IMR-90 (cell line): ENCODE measurements at regions not wholly inside any gene's neighbourhood (a gene's known extent, or its start where the extent isn't known, plus 50 kb on each side); places are given as distances from the start of the nearest gene placed in this dataset.

Source experiments
- BHLHE40 ChIP-seq: fragments of 150-350 bp; IDR thresholded peaks from 2 replicates; pipeline ENCODE4 v1.6.1; 2016; ENCODE audit warnings: mild to moderate bottlenecking, low read depth, low read length
- CTCF ChIP-seq: conservative IDR thresholded peaks from 2 replicates; pipeline ENCODE4 v1.5.1; 2012; ENCODE audit warnings: mild to moderate bottlenecking, low read depth, low read length, improper control_type of control experiment
- MXI1 ChIP-seq: IDR thresholded peaks from 2 replicates; pipeline ENCODE4 v1.6.1; 2012; ENCODE audit warnings: low read depth, mild to moderate bottlenecking, low read length, moderate library complexity, borderline replicate concordance
- NFE2L2 ChIP-seq: fragments of 150-350 bp; IDR thresholded peaks from 2 replicates; pipeline ENCODE4 v1.6.1; 2016; ENCODE audit warnings: low read depth, mild to moderate bottlenecking, low read length
- POLR2A ChIP-seq: IDR thresholded peaks from 2 replicates; pipeline ENCODE4 v1.6.1; 2012; ENCODE audit warnings: mild to moderate bottlenecking, low read depth, low read length

- TF ChIP-seq MXI1 (no peak), CTCF (no peak), NFE2L2 (no peak), POLR2A (no peak), BHLHE40 (no peak)
Observed at GRCh38 chr6:113699239-113699638, 157.9 kb upstream of the MARCKS start.
